WTC11 (cell line): ENCODE measurements at regions not wholly inside any gene's neighbourhood (a gene's known extent, or its start where the extent isn't known, plus 50 kb on each side); places are given as distances from the start of the nearest gene placed in this dataset.

ENCODE experiments used
- ATAC-seq: fragments of 200-7000 bp; cut with Tn5 transposase; 2 replicates; pipeline ENCODE4 v1.10.0; 2021; ENCODE audit warnings: mild to moderate bottlenecking, moderate library complexity
- CTCF ChIA-PET: fragments of 300-600 bp; sonication (Branson Sonifier 250); formaldehyde crosslinking; loops from one replicate; lab custom pipeline; 2021; ENCODE audit warnings: antibody characterized with exemption; lab: Charles Lee
- POLR2A ChIA-PET: fragments of 350-600 bp; sonication (Branson Sonifier 250); formaldehyde crosslinking; loops from one replicate; lab custom pipeline; 2021; ENCODE audit warnings: antibody characterized with exemption; lab: Charles Lee
- DNase-seq: peaks from one replicate; pipeline ENCODE4 v3.0.0; 2021; ENCODE audit warnings: low spot score
- H3K27ac Mint-ChIP-seq: 2 replicates; pipeline ENCODE4 v1.8.0; 2021; ENCODE audit warnings: mixed read lengths
- H3K27me3 Mint-ChIP-seq: 2 replicates; pipeline ENCODE4 v1.8.0; 2021; ENCODE audit warnings: low read depth, mild to moderate bottlenecking, moderate library complexity, mixed read lengths
- H3K36me3 Mint-ChIP-seq: 2 replicates; pipeline ENCODE4 v1.8.0; 2021; ENCODE audit warnings: mixed read lengths
- H3K4me1 Mint-ChIP-seq: 2 replicates; pipeline ENCODE4 v1.8.0; 2022; ENCODE audit warnings: mixed read lengths
- H3K4me3 Mint-ChIP-seq: 2 replicates; pipeline ENCODE4 v1.8.0; 2021; ENCODE audit warnings: mild to moderate bottlenecking, moderate library complexity, mixed read lengths
- H3K9me3 Mint-ChIP-seq: 2 replicates; pipeline ENCODE4 v1.8.0; 2021; ENCODE audit warnings: mixed read lengths
- NFE2L1 ChIP-seq: sonication (generic); formaldehyde crosslinking; IDR thresholded peaks from 2 replicates; pipeline ENCODE4 v1.8.1; 2023; ENCODE audit warnings: missing genetic modification reagents
- NR1H2 ChIP-seq: sonication (generic); formaldehyde crosslinking; IDR thresholded peaks from 2 replicates; pipeline ENCODE4 v1.9.0; 2021; ENCODE audit warnings: mild to moderate bottlenecking, moderate library complexity, missing genetic modification reagents
- NR2C2 ChIP-seq: sonication (generic); formaldehyde crosslinking; IDR thresholded peaks from 2 replicates; pipeline ENCODE4 v1.8.0; 2022; ENCODE audit warnings: mild to moderate bottlenecking, missing genetic modification reagents
- RELA ChIP-seq: sonication (generic); formaldehyde crosslinking; IDR thresholded peaks from 2 replicates; pipeline ENCODE4 v1.8.1; 2022; ENCODE audit warnings: missing genetic modification reagents, mild to moderate bottlenecking, borderline replicate concordance
- RORB ChIP-seq: fragments of 250-450 bp; sonication (Bioruptor Pico); IDR thresholded peaks from 2 replicates; pipeline ENCODE4 v1.9.0; 2021; ENCODE audit warnings: mild to moderate bottlenecking
- SP1 ChIP-seq: sonication (generic); formaldehyde crosslinking; conservative IDR thresholded peaks from 2 replicates; pipeline ENCODE4 v1.8.1; 2022; ENCODE audit warnings: missing genetic modification reagents
- ZBTB21 ChIP-seq: sonication (generic); formaldehyde crosslinking; IDR thresholded peaks from 2 replicates; pipeline ENCODE4 v1.8.1; 2023; ENCODE audit warnings: mild to moderate bottlenecking, missing genetic modification reagents, borderline replicate concordance
- ZNF138 ChIP-seq: sonication (generic); formaldehyde crosslinking; conservative IDR thresholded peaks from 2 replicates; pipeline ENCODE4 v1.8.1; 2022; ENCODE audit warnings: mild to moderate bottlenecking, moderate library complexity, missing genetic modification reagents
- ZNF263 ChIP-seq: sonication (generic); formaldehyde crosslinking; IDR thresholded peaks from 2 replicates; pipeline ENCODE4 v1.8.1; 2022; ENCODE audit warnings: low read depth, mild to moderate bottlenecking, moderate library complexity, missing genetic modification reagents
- ZNF416 ChIP-seq: fragments of 250-450 bp; sonication (Bioruptor Pico); IDR thresholded peaks from 2 replicates; pipeline ENCODE4 v1.9.0; 2021; ENCODE audit warnings: mild to moderate bottlenecking, inconsistent platforms
- TF ChIP-seq, protein P1 (sequence below): fragments of 250-450 bp; sonication (Bioruptor Pico); IDR thresholded peaks from 2 replicates; pipeline ENCODE4 v1.9.0; 2021; ENCODE audit warnings: mild to moderate bottlenecking
- TF ChIP-seq, protein P2 (sequence below): sonication (generic); formaldehyde crosslinking; IDR thresholded peaks from 2 replicates; pipeline ENCODE4 v1.8.1; 2022; ENCODE audit warnings: mild to moderate bottlenecking, missing genetic modification reagents, moderate library complexity, borderline replicate concordance
- TF ChIP-seq, protein P3 (sequence below): sonication (generic); formaldehyde crosslinking; IDR thresholded peaks from 2 replicates; pipeline ENCODE4 v1.8.1; 2023; ENCODE audit warnings: mild to moderate bottlenecking, missing genetic modification reagents, moderate library complexity
- TF ChIP-seq, protein P4 (sequence below): sonication (generic); formaldehyde crosslinking; IDR thresholded peaks from 2 replicates; pipeline ENCODE4 v1.8.0; 2023; ENCODE audit warnings: missing genetic modification reagents
- TF ChIP-seq, protein P5 (sequence below): fragments of 250-450 bp; sonication (Bioruptor Pico); IDR thresholded peaks from 2 replicates; pipeline ENCODE4 v1.9.0; 2021; ENCODE audit warnings: mild to moderate bottlenecking
- TF ChIP-seq, protein P6 (sequence below): fragments of 250-450 bp; sonication (Bioruptor Pico); IDR thresholded peaks from 2 replicates; pipeline ENCODE4 v1.8.0; 2021; ENCODE audit warnings: mild to moderate bottlenecking

DNA sequence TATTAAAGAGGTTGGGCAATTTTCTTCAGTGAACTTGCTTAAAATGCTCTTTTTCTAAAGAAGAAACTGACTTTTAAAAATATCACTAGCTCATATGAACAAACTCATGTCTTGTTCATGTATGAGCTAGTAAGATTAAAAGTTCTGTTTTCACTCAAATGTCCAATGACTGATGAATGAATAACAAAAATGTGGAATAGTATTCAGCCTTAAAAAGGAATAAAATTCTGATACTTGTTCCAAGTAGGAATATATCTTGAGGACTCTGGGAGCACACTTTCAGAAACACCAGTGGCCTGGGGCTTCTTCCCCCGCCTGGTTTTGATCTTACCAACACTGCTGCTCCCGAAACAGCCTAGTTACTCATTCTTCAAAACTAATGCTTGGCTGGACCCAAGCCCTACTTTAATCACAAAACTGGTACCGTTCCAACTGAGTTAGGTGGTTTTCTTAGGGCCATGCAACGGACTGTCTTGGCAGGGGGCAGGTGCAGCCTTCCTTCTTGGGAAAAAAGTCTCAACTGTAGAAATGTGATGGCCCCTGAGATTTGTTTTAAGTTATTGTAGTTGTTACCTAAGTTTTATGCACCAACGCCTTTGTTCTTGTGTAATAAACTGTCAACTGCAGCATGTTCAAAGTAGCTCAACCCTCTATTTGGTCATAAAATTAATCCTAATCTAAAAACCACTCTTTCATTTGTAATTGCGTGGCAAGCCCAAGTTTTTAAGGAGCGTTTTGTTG is 116.0 kb downstream of the ETS2 start:
- POLR2A ChIA-PET = no interaction called here
- CTCF ChIA-PET = interaction anchor here (1.0 kb wide), 1 partner anchor 89 kb away, joined by 3 read pairs; no protein-coding TSS in a partner anchor
- no peak for TF ChIP-seq NR2C2
- TF ChIP-seq, all 79 proteins: peak for 0
- no peak overlapping the region for H3K27ac Mint-ChIP-seq
- H3K4me1 Mint-ChIP-seq = peaks cover 6% of the 10 kb centered on the region
- ATAC-seq (no peak), DNase-seq (no peak)
- peaks cover 8% of the 10 kb centered on the region for H3K9me3 Mint-ChIP-seq
- no peaks in the 10 kb centered on the region for H3K36me3 Mint-ChIP-seq
- H3K27me3 Mint-ChIP-seq = no peaks in the 10 kb centered on the region
- no peak overlapping the region for H3K4me3 Mint-ChIP-seq

DNA sequence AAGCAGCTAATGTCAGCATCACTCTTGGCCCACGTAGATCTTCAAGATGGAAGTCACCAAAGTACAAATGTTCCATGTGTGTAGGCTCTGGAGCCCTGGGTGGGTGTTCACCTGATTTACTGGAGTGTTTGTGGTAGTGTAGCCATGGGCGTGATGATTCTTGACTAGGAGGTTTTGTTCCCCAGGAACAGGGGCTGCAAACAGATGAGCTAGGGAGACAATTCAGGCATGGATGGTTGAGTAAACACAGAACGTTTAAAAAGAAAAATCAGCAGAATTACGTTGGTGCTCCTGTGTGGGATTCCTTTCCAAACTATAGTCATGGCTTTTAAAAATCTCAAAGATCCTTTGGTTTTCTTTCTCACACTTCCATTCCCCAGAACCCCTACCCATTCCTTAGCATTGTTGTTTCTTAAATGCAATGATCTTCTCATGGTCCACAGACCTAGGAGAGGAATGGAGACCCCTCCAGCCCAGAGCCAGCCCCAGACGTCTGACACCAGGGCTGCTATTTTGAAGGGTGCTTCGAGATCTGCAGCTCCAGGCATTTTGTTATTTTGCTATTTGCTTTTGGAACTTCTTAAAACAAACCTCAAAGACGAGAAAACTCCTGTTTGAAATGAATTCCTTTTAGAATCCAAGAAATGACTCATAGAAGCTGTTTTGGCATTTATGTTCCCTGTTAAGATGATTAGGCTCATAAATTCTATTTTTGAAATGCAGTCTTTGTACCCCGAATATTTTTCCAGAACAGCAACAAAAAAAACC is 115.1 kb downstream of the ETS2 start:
- Mint-ChIP-seq H3K4me1 (peaks cover 13% of the 10 kb centered on the region), H3K27ac (no peak overlapping the region), H3K9me3 (peaks cover 8% of the 10 kb centered on the region), H3K4me3 (no peak overlapping the region), H3K27me3 (no peaks in the 10 kb centered on the region), H3K36me3 (no peaks in the 10 kb centered on the region)
- no peak for DNase-seq
- no peak for TF ChIP-seq NFE2L1
- no peak for TF ChIP-seq ZNF263 (CRISPR knock-in tag)
- TF ChIP-seq NR1H2 (CRISPR knock-in tag) = no peak
- no peak for TF ChIP-seq ZNF138 (CRISPR knock-in tag)
- TF ChIP-seq, protein P1, sequence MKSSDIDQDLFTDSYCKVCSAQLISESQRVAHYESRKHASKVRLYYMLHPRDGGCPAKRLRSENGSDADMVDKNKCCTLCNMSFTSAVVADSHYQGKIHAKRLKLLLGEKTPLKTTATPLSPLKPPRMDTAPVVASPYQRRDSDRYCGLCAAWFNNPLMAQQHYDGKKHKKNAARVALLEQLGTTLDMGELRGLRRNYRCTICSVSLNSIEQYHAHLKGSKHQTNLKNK (CRISPR knock-in tag) = no peak
- TF ChIP-seq SP1 (CRISPR knock-in tag) = no peak
- no peak for TF ChIP-seq ZBTB21 (CRISPR knock-in tag)
- TF ChIP-seq, protein P2, sequence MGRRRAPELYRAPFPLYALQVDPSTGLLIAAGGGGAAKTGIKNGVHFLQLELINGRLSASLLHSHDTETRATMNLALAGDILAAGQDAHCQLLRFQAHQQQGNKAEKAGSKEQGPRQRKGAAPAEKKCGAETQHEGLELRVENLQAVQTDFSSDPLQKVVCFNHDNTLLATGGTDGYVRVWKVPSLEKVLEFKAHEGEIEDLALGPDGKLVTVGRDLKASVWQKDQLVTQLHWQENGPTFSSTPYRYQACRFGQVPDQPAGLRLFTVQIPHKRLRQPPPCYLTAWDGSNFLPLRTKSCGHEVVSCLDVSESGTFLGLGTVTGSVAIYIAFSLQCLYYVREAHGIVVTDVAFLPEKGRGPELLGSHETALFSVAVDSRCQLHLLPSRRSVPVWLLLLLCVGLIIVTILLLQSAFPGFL = no peak
- TF ChIP-seq, protein P3, sequence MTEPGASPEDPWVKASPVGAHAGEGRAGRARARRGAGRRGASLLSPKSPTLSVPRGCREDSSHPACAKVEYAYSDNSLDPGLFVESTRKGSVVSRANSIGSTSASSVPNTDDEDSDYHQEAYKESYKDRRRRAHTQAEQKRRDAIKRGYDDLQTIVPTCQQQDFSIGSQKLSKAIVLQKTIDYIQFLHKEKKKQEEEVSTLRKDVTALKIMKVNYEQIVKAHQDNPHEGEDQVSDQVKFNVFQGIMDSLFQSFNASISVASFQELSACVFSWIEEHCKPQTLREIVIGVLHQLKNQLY (CRISPR knock-in tag) = no peak
- no peak for TF ChIP-seq ZNF416 (CRISPR knock-in tag)
- no peak for TF ChIP-seq RORB
- TF ChIP-seq, protein P4, sequence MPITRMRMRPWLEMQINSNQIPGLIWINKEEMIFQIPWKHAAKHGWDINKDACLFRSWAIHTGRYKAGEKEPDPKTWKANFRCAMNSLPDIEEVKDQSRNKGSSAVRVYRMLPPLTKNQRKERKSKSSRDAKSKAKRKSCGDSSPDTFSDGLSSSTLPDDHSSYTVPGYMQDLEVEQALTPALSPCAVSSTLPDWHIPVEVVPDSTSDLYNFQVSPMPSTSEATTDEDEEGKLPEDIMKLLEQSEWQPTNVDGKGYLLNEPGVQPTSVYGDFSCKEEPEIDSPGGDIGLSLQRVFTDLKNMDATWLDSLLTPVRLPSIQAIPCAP = no peak
- TF ChIP-seq, protein P5, sequence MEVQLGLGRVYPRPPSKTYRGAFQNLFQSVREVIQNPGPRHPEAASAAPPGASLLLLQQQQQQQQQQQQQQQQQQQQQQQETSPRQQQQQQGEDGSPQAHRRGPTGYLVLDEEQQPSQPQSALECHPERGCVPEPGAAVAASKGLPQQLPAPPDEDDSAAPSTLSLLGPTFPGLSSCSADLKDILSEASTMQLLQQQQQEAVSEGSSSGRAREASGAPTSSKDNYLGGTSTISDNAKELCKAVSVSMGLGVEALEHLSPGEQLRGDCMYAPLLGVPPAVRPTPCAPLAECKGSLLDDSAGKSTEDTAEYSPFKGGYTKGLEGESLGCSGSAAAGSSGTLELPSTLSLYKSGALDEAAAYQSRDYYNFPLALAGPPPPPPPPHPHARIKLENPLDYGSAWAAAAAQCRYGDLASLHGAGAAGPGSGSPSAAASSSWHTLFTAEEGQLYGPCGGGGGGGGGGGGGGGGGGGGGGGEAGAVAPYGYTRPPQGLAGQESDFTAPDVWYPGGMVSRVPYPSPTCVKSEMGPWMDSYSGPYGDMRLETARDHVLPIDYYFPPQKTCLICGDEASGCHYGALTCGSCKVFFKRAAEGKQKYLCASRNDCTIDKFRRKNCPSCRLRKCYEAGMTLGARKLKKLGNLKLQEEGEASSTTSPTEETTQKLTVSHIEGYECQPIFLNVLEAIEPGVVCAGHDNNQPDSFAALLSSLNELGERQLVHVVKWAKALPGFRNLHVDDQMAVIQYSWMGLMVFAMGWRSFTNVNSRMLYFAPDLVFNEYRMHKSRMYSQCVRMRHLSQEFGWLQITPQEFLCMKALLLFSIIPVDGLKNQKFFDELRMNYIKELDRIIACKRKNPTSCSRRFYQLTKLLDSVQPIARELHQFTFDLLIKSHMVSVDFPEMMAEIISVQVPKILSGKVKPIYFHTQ = no peak
- TF ChIP-seq, protein P6, sequence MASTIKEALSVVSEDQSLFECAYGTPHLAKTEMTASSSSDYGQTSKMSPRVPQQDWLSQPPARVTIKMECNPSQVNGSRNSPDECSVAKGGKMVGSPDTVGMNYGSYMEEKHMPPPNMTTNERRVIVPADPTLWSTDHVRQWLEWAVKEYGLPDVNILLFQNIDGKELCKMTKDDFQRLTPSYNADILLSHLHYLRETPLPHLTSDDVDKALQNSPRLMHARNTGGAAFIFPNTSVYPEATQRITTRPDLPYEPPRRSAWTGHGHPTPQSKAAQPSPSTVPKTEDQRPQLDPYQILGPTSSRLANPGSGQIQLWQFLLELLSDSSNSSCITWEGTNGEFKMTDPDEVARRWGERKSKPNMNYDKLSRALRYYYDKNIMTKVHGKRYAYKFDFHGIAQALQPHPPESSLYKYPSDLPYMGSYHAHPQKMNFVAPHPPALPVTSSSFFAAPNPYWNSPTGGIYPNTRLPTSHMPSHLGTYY = no peak
- TF ChIP-seq RELA = no peak
- ChIA-PET POLR2A (no interaction called here), CTCF (interaction anchor here (1.0 kb wide), 1 partner anchor 90 kb away, joined by 3 read pairs; no protein-coding TSS in a partner anchor)
- no peak for ATAC-seq
